ENCODE measurements at regions not wholly inside any gene's neighbourhood (a gene's known extent, or its start where the extent isn't known, plus 50 kb on each side); places are given as distances from the start of the nearest gene placed in this dataset.

DNA sequence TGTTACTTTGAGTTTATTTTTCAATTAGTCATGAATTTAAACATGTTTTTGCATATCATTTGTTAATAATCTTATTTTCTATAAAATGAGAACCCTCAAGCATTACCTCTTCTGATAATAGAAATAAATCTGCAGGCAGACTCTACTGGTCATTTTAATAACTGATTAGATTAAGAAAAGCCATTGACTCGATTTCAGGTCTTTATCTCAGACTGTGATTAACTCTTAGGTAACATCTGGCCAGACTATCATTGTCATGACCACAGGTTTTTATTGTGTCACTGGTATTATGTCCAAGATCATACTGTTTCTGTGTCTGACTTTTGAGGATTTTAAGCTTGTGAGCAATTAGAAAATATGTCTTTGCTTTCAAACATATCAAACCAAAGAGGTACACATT is 83.6 kb upstream of the SLC13A1 start:
- TF ChIP-seq, protein P1, sequence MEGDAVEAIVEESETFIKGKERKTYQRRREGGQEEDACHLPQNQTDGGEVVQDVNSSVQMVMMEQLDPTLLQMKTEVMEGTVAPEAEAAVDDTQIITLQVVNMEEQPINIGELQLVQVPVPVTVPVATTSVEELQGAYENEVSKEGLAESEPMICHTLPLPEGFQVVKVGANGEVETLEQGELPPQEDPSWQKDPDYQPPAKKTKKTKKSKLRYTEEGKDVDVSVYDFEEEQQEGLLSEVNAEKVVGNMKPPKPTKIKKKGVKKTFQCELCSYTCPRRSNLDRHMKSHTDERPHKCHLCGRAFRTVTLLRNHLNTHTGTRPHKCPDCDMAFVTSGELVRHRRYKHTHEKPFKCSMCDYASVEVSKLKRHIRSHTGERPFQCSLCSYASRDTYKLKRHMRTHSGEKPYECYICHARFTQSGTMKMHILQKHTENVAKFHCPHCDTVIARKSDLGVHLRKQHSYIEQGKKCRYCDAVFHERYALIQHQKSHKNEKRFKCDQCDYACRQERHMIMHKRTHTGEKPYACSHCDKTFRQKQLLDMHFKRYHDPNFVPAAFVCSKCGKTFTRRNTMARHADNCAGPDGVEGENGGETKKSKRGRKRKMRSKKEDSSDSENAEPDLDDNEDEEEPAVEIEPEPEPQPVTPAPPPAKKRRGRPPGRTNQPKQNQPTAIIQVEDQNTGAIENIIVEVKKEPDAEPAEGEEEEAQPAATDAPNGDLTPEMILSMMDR (IDR thresholded peaks at IDR 0.05): no peak
- TF ChIP-seq POLR2A (IDR thresholded peaks at IDR 0.05): no peak

All from upper lobe of left lung (tissue), 4 donors.